GM23248 (cell line): ENCODE measurements at regions not wholly inside any gene's neighbourhood (a gene's known extent, or its start where the extent isn't known, plus 50 kb on each side); places are given as distances from the start of the nearest gene placed in this dataset.

Source experiments
- EZH2 ChIP-seq: fragments of 200-600 bp; sonication (generic); IDR thresholded peaks from 2 replicates; pipeline ENCODE4 v1.6.1; 2018; ENCODE audit warnings: antibody characterized with exemption, mild to moderate bottlenecking; ENCODE audit not compliant: insufficient read depth, poor library complexity, severe bottlenecking
- EZH2phosphoT487 ChIP-seq: fragments of 200-600 bp; sonication (generic); IDR thresholded peaks from 2 replicates; pipeline ENCODE4 v1.6.1; 2018; ENCODE audit warnings: antibody characterized with exemption, moderate library complexity, mild to moderate bottlenecking, low read depth; ENCODE audit not compliant: insufficient read depth

DNA sequence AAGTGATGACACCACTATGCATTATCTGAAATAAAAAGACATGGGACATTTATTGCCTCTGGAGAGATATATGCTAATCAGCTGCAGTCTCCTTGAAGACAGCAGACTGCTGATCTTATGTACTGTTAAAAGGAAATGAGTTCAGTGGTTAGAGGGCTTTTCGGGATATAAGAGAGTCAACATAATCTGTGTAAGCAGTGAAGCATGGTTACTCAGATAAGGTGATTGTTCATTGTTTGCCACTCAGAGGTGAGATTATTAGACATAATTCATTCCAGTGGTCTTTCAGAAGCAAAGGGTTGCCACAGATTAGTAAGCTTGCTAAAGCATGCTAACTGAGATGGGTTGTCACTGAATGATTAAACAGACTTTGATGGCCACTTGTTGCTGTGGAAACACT, 1450.7 kb upstream of the ADGRB3 start:
- TF ChIP-seq EZH2phosphoT487, result no peak
- TF ChIP-seq EZH2, result no peak
